ENCODE measurements at regions not wholly inside any gene's neighbourhood (a gene's known extent, or its start where the extent isn't known, plus 50 kb on each side); places are given as distances from the start of the nearest gene placed in this dataset.

DNA sequence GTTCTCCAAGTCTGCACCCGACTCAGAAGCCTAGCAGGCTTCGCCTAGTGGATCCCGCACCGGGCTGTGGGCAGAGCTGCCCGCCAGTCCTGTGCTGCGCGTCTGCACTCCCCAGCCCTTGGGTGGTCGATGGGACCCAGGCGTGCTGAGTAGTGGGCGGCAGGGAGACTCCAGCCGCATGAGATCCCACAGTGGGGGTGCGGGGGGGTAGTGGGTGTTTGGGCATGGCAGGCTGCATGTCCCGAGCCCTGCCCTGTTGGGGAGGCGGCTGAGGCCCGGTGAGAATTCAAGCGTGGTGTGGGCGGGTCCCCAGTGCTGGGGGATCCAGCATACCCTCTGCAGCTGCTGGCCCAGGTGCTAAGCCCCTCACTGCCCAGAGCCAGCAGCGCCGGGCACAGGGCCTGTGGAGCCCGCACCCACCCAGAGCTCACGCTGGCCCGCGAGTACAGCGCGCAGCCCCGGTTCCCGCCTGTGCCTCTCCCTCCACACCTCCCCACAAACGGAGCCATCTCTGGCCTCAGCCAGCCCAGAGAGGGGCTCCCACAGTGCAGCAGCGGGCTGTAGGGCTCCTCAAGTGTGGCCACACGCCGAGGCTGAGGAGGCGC lies 53.9 kb upstream of the BNC2 start:
- Histone ChIP-seq H3K36me3 (no peaks in the 10 kb centered on the region), H3K4me1 (no peaks in the 10 kb centered on the region), H3K9me3 (no peaks in the 10 kb centered on the region), H3K27me3 (no peaks in the 10 kb centered on the region), H3K27ac (no peak overlapping the region), H3K4me3 (no peak overlapping the region)
- in situ Hi-C loops (cut with MboI; ENCODE audit: low sequenced_read_pairs in 4 of 4) (no loop called here), intact Hi-C loops (cut with DNase I; ENCODE audit: low total_unique reads) (no loop called here)
- DNase-seq (no peak), ATAC-seq (no peak)
- no peak for TF ChIP-seq POLR2A (IDR thresholded peaks at IDR 0.05)
- TF ChIP-seq, protein P1, sequence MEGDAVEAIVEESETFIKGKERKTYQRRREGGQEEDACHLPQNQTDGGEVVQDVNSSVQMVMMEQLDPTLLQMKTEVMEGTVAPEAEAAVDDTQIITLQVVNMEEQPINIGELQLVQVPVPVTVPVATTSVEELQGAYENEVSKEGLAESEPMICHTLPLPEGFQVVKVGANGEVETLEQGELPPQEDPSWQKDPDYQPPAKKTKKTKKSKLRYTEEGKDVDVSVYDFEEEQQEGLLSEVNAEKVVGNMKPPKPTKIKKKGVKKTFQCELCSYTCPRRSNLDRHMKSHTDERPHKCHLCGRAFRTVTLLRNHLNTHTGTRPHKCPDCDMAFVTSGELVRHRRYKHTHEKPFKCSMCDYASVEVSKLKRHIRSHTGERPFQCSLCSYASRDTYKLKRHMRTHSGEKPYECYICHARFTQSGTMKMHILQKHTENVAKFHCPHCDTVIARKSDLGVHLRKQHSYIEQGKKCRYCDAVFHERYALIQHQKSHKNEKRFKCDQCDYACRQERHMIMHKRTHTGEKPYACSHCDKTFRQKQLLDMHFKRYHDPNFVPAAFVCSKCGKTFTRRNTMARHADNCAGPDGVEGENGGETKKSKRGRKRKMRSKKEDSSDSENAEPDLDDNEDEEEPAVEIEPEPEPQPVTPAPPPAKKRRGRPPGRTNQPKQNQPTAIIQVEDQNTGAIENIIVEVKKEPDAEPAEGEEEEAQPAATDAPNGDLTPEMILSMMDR (IDR thresholded peaks at IDR 0.05 in 4 of 5, conservative IDR thresholded peaks at IDR 0.05 in 1 of 5), result no peak

DNA sequence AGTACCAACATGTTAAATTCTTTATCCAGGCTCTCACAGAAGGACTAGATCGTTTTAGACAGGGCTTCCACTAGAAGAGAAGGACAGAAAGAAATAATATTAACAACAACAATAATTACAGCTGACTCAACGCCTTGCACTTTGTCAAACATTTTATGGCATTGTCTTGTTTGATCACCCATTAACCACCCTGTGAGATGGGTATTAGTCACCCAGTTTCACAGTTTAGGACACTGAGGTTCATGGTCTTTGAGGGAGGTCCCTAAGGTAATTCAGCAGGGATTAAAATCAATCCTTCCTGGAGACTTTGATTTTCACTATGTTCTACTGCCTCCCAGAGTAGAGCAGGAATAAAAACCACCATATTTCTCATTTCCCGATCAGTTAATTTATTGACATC lies 51.4 kb upstream of the BNC2 start:
- Histone ChIP-seq H3K4me3 (no peak overlapping the region), H3K4me1 (no peaks in the 10 kb centered on the region), H3K9me3 (no peaks in the 10 kb centered on the region), H3K27ac (no peak overlapping the region), H3K36me3 (no peaks in the 10 kb centered on the region), H3K27me3 (no peaks in the 10 kb centered on the region)
- intact Hi-C loops (cut with DNase I; ENCODE audit: low total_unique reads) (no loop called here), in situ Hi-C loops (cut with MboI; ENCODE audit: low sequenced_read_pairs in 4 of 4) (no loop called here)
- ATAC-seq (no peak), DNase-seq (no peak)
- no peak for TF ChIP-seq POLR2A (IDR thresholded peaks at IDR 0.05)
- TF ChIP-seq, protein P1 (IDR thresholded peaks at IDR 0.05 in 4 of 5, conservative IDR thresholded peaks at IDR 0.05 in 1 of 5), result no peak

Data from gastrocnemius medialis (tissue), 4 donors.